CD4-positive, alpha-beta T cell treated with Interleukin-4 for 1 hour (primary cell): ENCODE measurements at regions not wholly inside any gene's neighbourhood (a gene's known extent, or its start where the extent isn't known, plus 50 kb on each side); places are given as distances from the start of the nearest gene placed in this dataset.
"Not testable (repeated sequence)": the region's sequence is repeated elsewhere in the genome, so short reads cannot be mapped to it uniquely, and the experiment has no call there.

Experiments used
- DNase-seq, 2 donors: peaks; one replicate each; pipeline ENCODE4 v3.0.0-alpha.2; 2020 to 2022

GRCh38 chr22:45061332-45061731 is 51.5 kb upstream of the PHF21B start:
- no peak for DNase-seq

GRCh38 chr22:45064313-45065278 is 54.8 kb upstream of the PHF21B start:
- DNase-seq = no peak

- no peak for DNase-seq
Observed at GRCh38 chr22:45065726-45066125, 55.9 kb upstream of the PHF21B start.

GRCh38 chr22:45067731-45068130 is 57.9 kb upstream of the PHF21B start:
- DNase-seq = no peak

GRCh38 chr22:45069925-45070324 is 60.1 kb upstream of the PHF21B start:
- DNase-seq = no peak

- DNase-seq = no peak
Observed at GRCh38 chr22:45071618-45072017, 61.8 kb upstream of the PHF21B start.

- DNase-seq = no peak
Observed at GRCh38 chr22:45072322-45072903, 62.6 kb upstream of the PHF21B start.

- DNase-seq = no peak
Observed at GRCh38 chr22:45073064-45073463, 63.3 kb upstream of the PHF21B start.

GRCh38 chr22:45077286-45077685 is 67.5 kb upstream of the PHF21B start:
- DNase-seq = no peak

- DNase-seq = no peak
Observed at GRCh38 chr22:45077826-45078334, 68.1 kb upstream of the PHF21B start.

- DNase-seq = no peak
Observed at GRCh38 chr22:45082795-45083194, 73.0 kb upstream of the PHF21B start.

GRCh38 chr22:45083659-45084305 is 74.0 kb upstream of the PHF21B start:
- DNase-seq = no peak

- DNase-seq = no peak
Observed at GRCh38 chr22:45084400-45084920, 74.7 kb upstream of the PHF21B start.

GRCh38 chr22:45087802-45088201 is 75.9 kb upstream of the NUP50 start:
- no peak for DNase-seq

GRCh38 chr22:45088576-45088975 is 75.1 kb upstream of the NUP50 start:
- no peak for DNase-seq

GRCh38 chr22:45090497-45090910 is 73.2 kb upstream of the NUP50 start:
- no peak for DNase-seq

GRCh38 chr22:45091254-45091854 is 72.4 kb upstream of the NUP50 start:
- no peak for DNase-seq

- not testable (repeated sequence) for DNase-seq
Observed at GRCh38 chr22:45091875-45092274, 71.8 kb upstream of the NUP50 start.

GRCh38 chr22:45092644-45093043 is 71.1 kb upstream of the NUP50 start:
- DNase-seq = no peak

GRCh38 chr22:45093609-45094008 is 70.1 kb upstream of the NUP50 start:
- no peak for DNase-seq

GRCh38 chr22:45094081-45094720 is 69.5 kb upstream of the NUP50 start:
- DNase-seq = no peak

- DNase-seq = no peak
Observed at GRCh38 chr22:45094825-45095224, 68.9 kb upstream of the NUP50 start.
